Mesodermal cell (in vitro differentiated cells): ENCODE measurements at regions not wholly inside any gene's neighbourhood (a gene's known extent, or its start where the extent isn't known, plus 50 kb on each side); places are given as distances from the start of the nearest gene placed in this dataset.

Experiments
- H3K27ac ChIP-seq: 2 replicates; pipeline ENCODE4 v1.7.0; 2013; ENCODE audit warnings: mild to moderate bottlenecking, low read depth, low read length, moderate library complexity; ENCODE audit not compliant: severe bottlenecking
- H3K36me3 ChIP-seq: 2 replicates; pipeline ENCODE4 v1.7.1; 2013; ENCODE audit warnings: mild to moderate bottlenecking, low read length, moderate library complexity; ENCODE audit not compliant: control insufficient read depth, insufficient read depth
- H3K4me1 ChIP-seq: one replicate; pipeline ENCODE4 v1.7.1; 2013; ENCODE audit warnings: mild to moderate bottlenecking, low read length; ENCODE audit not compliant: insufficient read depth, control insufficient read depth, poor library complexity, severe bottlenecking
- H3K4me3 ChIP-seq: 2 replicates; pipeline ENCODE4 v1.7.0; 2013; ENCODE audit warnings: low read length, control low read depth, mild to moderate bottlenecking; ENCODE audit not compliant: insufficient read depth, poor library complexity, severe bottlenecking; ENCODE audit errors: extremely low read depth
- H3K9me3 ChIP-seq: 2 replicates; pipeline ENCODE4 v1.7.1; 2013; ENCODE audit warnings: mild to moderate bottlenecking, low read length, moderate library complexity; ENCODE audit not compliant: control insufficient read depth
- WGBS, 2 experiments: methylation state at CpG; one replicate each; pipeline ENCODE4 v1.1.5; 2013; ENCODE audit warnings: missing lambda C conversion rate in 2 of 2; ENCODE audit not compliant: insufficient coverage in 2 of 2; 5-methylcytosine and 5-hydroxymethylcytosine counted together

DNA sequence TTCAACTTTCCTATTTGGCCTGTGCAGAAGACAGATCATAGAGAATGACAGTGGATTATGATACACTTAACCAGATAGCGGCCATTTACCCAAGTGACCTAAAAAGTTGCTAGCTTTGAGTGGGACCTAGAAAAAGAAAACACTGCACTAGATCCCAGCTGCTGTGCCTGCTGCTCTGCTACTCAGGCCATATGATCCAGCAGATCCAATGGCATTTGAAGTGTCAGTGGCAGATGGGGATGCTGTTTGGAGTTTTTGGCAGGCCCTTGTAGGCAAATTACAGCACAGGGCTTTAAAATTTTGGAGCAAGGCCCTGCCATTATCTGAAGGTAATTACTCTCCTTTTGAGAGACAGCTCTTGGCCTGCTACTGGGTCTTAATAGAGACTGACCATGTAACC lies 74.0 kb upstream of the KCNE2 start:
- no peak overlapping the region for H3K4me3 ChIP-seq
- H3K27ac ChIP-seq = no peak overlapping the region
- H3K4me1 ChIP-seq = no peaks in the 10 kb centered on the region
- H3K36me3 ChIP-seq = no peaks in the 10 kb centered on the region
- WGBS, 2 experiments = 83 to 100% methylated on average over 1 of the region's 1 CpG
- peaks cover 11% of the 10 kb centered on the region for H3K9me3 ChIP-seq

DNA sequence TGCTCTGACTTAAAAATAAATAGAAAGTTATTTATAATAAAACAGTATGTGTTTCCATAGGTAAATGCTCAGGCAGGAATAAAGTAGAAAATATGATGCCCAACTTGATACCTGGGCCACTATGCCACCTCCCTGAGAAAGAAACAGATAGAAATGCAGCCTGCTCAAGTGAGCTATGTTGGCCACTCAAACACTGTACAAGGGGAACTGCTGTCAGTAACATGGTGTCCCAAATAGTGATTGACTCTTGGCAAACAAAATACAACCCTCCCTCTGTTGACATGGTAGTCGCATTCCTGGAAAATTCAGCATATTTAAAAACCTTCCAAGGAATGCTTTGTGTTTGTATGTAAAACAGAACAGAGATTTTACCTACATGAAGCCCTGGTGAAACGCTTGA lies 66.9 kb upstream of the KCNE2 start:
- Histone ChIP-seq H3K27ac (no peak overlapping the region), H3K4me3 (no peak overlapping the region), H3K36me3 (no peaks in the 10 kb centered on the region), H3K9me3 (no peaks in the 10 kb centered on the region), H3K4me1 (no peaks in the 10 kb centered on the region)
- WGBS, 2 experiments = 80% methylated on average over 1 of the region's 2 CpGs; no CpG with 5 or more reads in 1 of the 2 experiments

DNA sequence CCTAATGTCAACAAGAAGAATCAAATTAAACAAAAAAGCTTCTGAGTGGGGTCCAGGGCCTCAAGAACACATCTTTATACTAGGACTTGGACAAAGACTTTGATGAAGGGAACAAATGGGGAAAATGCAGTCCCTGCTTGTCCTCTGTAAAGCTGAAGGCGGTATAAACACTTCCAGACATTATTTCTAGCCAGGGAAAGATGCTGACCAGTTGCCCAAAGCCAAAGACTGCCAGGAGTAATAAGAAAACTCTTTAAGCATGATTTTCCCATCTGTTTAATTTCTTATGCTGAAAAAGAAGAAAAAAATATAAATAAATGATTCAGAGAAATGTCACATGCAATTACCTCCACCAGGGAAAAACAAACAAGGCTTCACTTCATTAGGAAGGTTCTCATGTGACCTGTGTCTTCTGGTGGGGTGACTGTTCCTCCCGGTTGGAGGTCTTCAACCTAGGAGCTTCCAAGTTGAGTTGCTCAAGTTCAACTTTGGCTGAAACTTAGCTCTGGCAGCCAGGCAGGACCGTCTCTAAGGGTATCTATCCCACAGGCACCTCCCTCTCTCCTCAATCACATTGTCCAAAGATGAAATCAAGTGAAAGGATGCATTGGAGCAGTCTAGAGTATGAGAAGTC lies 65.2 kb upstream of the KCNE2 start:
- 100% methylated on average over 1 of the region's 3 CpGs for WGBS, 2 experiments
- Histone ChIP-seq H3K36me3 (no peaks in the 10 kb centered on the region), H3K4me3 (no peak overlapping the region), H3K4me1 (no peaks in the 10 kb centered on the region), H3K9me3 (no peaks in the 10 kb centered on the region), H3K27ac (no peak overlapping the region)

DNA sequence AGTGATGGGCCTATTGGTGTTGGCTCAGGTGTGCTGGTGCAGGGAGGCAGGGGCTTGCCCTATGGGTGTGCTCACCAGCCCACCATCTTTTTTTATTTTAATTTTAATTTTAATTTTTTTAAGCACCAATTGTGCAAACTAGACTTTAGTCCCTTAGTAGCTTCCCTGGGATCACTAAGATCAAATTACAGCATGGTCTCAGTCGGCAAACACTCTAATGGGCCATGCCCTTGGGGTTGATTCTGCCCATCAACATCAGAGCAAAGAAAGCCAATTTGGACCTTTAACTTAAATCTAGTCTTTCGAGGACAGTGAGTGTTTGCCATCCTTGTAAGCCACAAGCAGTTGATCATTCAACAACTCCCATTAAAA lies 64.7 kb upstream of the KCNE2 start:
- H3K36me3 ChIP-seq = no peaks in the 10 kb centered on the region
- H3K27ac ChIP-seq = no peak overlapping the region
- 80 to 85% methylated on average over 2 of the region's 2 CpGs for WGBS, 2 experiments
- H3K4me1 ChIP-seq = no peaks in the 10 kb centered on the region
- no peak overlapping the region for H3K4me3 ChIP-seq
- H3K9me3 ChIP-seq = no peaks in the 10 kb centered on the region

DNA sequence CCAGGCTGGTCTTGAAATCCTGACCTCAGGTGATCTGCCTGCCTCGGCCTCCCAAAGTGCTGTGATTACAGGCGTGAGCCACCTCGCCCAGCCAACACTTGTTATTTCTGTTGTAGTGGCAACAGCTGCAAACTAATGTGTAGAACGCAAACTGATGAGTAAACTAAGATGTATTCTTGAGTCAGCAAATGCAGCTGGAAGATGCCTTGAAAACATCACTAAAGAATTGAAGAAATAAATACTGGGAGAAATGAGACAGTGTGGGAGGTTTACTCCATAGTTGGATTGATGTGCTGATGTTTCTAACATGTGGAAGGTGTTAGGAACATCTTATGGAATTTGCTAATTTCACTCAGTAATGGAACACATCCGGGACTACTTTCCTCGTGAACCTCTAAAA lies 61.3 kb upstream of the KCNE2 start:
- 88 to 96% methylated on average over 6 of the region's 6 CpGs for WGBS, 2 experiments
- Histone ChIP-seq H3K36me3 (no peaks in the 10 kb centered on the region), H3K27ac (no peak overlapping the region)

DNA sequence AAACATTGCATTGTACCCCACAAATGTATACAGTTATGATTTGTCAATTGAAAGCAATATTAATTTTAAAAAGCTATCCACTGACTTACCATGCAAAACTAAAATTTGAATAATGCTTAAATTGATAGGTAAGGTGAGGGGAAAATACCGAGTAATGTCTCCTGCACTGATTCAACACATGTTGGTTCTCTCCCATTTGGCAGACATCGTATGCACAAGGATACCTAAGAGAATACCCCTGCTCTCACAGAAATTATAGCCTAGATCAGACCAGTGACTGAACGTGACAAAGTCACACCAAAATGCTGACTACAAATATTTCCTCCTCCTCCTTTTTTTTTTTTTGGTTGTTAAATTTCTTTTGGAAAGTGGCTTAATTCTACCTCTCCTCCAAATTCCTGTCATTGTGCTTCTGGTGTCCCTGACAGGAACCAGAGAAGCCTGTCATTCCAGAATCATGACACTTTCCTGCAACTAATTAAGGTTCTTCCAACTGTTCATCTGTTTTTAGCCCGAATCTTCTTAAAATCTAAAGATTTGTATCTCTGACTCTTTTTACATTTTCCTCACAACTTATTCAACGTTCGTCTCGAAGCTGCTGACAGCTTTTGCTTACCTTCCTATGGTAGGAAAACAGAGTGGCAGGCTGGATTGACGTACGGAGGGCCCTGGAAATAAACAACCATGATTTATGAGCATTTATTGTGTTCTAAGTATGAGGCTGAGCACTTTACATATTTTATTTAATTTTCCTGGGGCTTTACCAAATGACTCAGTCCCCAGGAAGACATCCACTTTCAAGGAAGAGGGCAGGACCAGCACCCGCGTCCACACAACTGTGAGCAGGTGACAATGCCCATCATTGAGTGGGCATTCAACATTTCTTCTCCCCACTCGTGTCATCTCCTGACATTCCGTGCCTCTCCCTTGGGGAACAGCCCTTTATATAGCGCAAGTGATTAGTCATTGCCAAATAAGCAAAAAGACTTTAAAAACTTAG lies 57.9 kb upstream of the KCNE2 start:
- Histone ChIP-seq H3K27ac (no peak overlapping the region), H3K4me3 (no peak overlapping the region), H3K9me3 (no peaks in the 10 kb centered on the region), H3K36me3 (no peaks in the 10 kb centered on the region), H3K4me1 (peaks cover 20% of the 10 kb centered on the region)
- WGBS, 2 experiments = 84 to 93% methylated on average over 7 to 9 of the region's 14 CpGs

More for the DNA sequence above, 61.3 kb upstream of the KCNE2 start:
- no peak overlapping the region for H3K4me3 ChIP-seq
- H3K4me1 ChIP-seq = peaks cover 15% of the 10 kb centered on the region
- H3K9me3 ChIP-seq = no peaks in the 10 kb centered on the region

DNA sequence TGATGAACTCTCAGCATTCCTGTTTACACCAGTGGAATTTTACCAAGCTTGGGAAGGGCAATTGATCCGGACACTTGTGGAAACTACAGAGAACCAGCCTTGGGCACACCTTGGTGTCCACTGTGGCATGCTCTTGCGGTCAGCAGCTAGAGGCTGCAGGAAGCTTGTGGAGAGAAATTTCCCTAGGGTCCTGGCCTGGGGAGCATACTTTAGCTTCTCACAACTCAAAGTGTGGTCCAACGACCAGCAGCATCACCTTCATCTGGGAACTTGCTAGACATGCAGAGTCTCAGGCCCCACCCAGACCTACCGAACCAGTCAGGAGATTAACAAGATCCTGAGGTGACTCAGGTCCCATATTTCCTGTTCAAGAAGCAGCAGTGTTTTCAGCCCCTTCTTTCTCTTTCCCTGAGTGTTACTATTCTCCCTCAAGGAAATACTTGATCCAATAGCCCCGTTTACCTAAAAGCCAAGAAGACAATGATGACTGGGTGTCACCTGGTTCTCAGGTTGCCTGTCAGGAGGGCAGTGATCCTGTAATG lies 55.7 kb upstream of the KCNE2 start:
- 88 to 96% methylated on average over 4 of the region's 5 CpGs for WGBS, 2 experiments
- Histone ChIP-seq H3K4me1 (peaks cover 27% of the 10 kb centered on the region), H3K36me3 (no peaks in the 10 kb centered on the region), H3K9me3 (no peaks in the 10 kb centered on the region), H3K4me3 (no peak overlapping the region), H3K27ac (no peak overlapping the region)

DNA sequence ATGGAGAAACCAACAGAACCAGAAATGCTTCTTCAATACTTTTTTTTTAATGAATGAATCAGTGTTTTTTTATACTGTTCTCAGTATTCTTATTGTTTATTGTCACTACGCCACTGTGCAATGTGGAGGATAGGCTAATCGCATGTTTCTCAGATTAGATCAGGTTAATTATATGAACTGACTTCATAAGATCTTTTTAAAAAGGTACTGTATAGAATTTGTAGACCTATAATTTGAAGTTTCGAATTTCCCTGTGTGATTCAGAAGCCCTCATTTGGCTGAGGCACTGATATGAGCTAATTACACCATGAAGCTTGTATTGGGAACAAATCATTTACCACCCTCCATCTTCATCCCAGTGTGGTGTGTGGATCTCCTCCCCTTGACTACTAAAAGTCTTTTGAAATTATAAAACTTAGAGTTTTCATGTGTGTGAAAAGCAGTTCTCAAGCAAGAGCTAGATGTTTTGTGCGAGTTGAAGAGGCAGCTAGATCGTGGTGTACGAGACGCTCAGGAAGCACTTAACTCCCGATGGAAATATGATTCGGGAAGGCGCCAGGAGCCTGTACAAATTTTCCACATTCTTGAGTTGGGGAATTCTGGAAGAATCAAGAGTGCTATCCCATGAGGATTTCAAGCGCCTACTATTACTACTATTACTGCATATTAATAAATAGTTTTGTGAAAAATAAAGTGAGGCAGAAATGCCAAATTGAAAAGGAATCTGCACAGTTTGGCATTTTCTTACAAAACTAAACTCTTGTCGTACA lies 52.1 kb upstream of the KCNE2 start:
- WGBS, 2 experiments = 96 to 98% methylated on average over 4 to 8 of the region's 12 CpGs

DNA sequence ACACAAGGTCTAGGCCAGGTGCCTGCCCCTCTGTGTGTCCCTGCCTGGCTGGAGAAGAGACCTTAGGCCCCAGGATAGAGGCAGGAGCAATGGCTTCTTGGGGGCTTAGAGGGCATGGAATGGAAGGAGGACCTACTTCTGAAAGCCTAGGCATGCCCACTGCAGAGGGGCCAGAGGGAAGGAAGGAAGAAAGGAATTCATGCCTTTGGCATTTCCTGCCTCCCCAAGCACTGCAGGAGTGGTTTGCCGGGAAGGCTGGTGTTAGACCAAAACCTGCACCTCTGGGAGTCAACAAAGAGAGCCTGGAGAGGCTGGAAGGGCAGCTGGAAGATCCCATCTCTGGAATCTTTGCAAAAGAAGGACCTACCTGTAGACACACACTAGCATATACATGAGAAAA lies 50.7 kb upstream of the KCNE2 start:
- Histone ChIP-seq H3K4me3 (no peak overlapping the region), H3K36me3 (no peaks in the 10 kb centered on the region), H3K4me1 (peaks cover 11% of the 10 kb centered on the region), H3K27ac (no peak overlapping the region), H3K9me3 (no peaks in the 10 kb centered on the region)
- WGBS, 2 experiments = 71 to 100% methylated on average over 1 of the region's 1 CpG

More for the DNA sequence above, 52.1 kb upstream of the KCNE2 start:
- H3K4me3 ChIP-seq = no peak overlapping the region
- no peak overlapping the region for H3K27ac ChIP-seq
- H3K9me3 ChIP-seq = no peaks in the 10 kb centered on the region
- no peaks in the 10 kb centered on the region for H3K36me3 ChIP-seq
- H3K4me1 ChIP-seq = peaks cover 15% of the 10 kb centered on the region
